ENCODE measurements at regions not wholly inside any gene's neighbourhood (a gene's known extent, or its start where the extent isn't known, plus 50 kb on each side); places are given as distances from the start of the nearest gene placed in this dataset.

- TF ChIP-seq FOXP2 (optimal IDR thresholded peaks at IDR 0.05; ENCODE audit: borderline replicate concordance, extremely low read depth, extremely low read length, insufficient read depth) (no peak), SIN3A (IDR thresholded peaks at IDR 0.05; ENCODE audit: borderline replicate concordance, insufficient read depth, low read length) (no peak), POLR2AphosphoS5 (IDR thresholded peaks at IDR 0.05; ENCODE audit: low read depth, low read length) (no peak)
These were observed 538.7 kb upstream of the MGMT start for GRCh38 chr10:128928231-128928836.

GRCh38 chr10:128929131-128929530 is 537.9 kb upstream of the MGMT start:
- no peak for TF ChIP-seq SIN3A (IDR thresholded peaks at IDR 0.05; ENCODE audit: borderline replicate concordance, insufficient read depth, low read length)
- no peak for TF ChIP-seq TAF1 (IDR thresholded peaks at IDR 0.05; ENCODE audit: borderline replicate concordance, insufficient read depth, low read length)
- TF ChIP-seq FOXP2 (optimal IDR thresholded peaks at IDR 0.05; ENCODE audit: borderline replicate concordance, extremely low read depth, extremely low read length, insufficient read depth), result no peak
- TF ChIP-seq REST (IDR thresholded peaks at IDR 0.05; ENCODE audit: insufficient read depth in 1 of 2, low read depth in 2 of 2, low read length in 2 of 2), result no peak
- TF ChIP-seq POLR2AphosphoS5 (IDR thresholded peaks at IDR 0.05; ENCODE audit: low read depth, low read length), result no peak

- TF ChIP-seq FOXP2 (optimal IDR thresholded peaks at IDR 0.05; ENCODE audit: borderline replicate concordance, extremely low read depth, extremely low read length, insufficient read depth) (no peak), TAF1 (IDR thresholded peaks at IDR 0.05; ENCODE audit: borderline replicate concordance, insufficient read depth, low read length) (no peak), POLR2AphosphoS5 (IDR thresholded peaks at IDR 0.05; ENCODE audit: low read depth, low read length) (no peak), SIN3A (IDR thresholded peaks at IDR 0.05; ENCODE audit: borderline replicate concordance, insufficient read depth, low read length) (no peak), REST (IDR thresholded peaks at IDR 0.05; ENCODE audit: insufficient read depth in 1 of 2, low read depth in 2 of 2, low read length in 2 of 2) (no peak)
These were observed 537.3 kb upstream of the MGMT start for GRCh38 chr10:128929767-128930166.

GRCh38 chr10:128930515-128930914 is 536.5 kb upstream of the MGMT start:
- no peak for TF ChIP-seq POLR2AphosphoS5 (IDR thresholded peaks at IDR 0.05; ENCODE audit: low read depth, low read length)
- no peak for TF ChIP-seq TAF1 (IDR thresholded peaks at IDR 0.05; ENCODE audit: borderline replicate concordance, insufficient read depth, low read length)
- no peak for TF ChIP-seq FOXP2 (optimal IDR thresholded peaks at IDR 0.05; ENCODE audit: borderline replicate concordance, extremely low read depth, extremely low read length, insufficient read depth)
- no peak for TF ChIP-seq SIN3A (IDR thresholded peaks at IDR 0.05; ENCODE audit: borderline replicate concordance, insufficient read depth, low read length)
- no peak for TF ChIP-seq REST (IDR thresholded peaks at IDR 0.05; ENCODE audit: insufficient read depth in 1 of 2, low read depth in 2 of 2, low read length in 2 of 2)

- TF ChIP-seq FOXP2 (optimal IDR thresholded peaks at IDR 0.05; ENCODE audit: borderline replicate concordance, extremely low read depth, extremely low read length, insufficient read depth) (no peak), SIN3A (IDR thresholded peaks at IDR 0.05; ENCODE audit: borderline replicate concordance, insufficient read depth, low read length) (no peak), POLR2AphosphoS5 (IDR thresholded peaks at IDR 0.05; ENCODE audit: low read depth, low read length) (no peak)
These were observed 534.8 kb upstream of the MGMT start for GRCh38 chr10:128932071-128932820.

- TF ChIP-seq TAF1 (IDR thresholded peaks at IDR 0.05; ENCODE audit: borderline replicate concordance, insufficient read depth, low read length), result no peak
- TF ChIP-seq POLR2AphosphoS5 (IDR thresholded peaks at IDR 0.05; ENCODE audit: low read depth, low read length), result no peak
- TF ChIP-seq REST (IDR thresholded peaks at IDR 0.05; ENCODE audit: insufficient read depth in 1 of 2, low read depth in 2 of 2, low read length in 2 of 2), result no peak
- TF ChIP-seq SIN3A (IDR thresholded peaks at IDR 0.05; ENCODE audit: borderline replicate concordance, insufficient read depth, low read length), result no peak
- TF ChIP-seq FOXP2 (optimal IDR thresholded peaks at IDR 0.05; ENCODE audit: borderline replicate concordance, extremely low read depth, extremely low read length, insufficient read depth), result no peak
These were observed 532.5 kb upstream of the MGMT start for GRCh38 chr10:128934492-128934891.

Data from PFSK-1 (cell line).